GM12878 (cell line): ENCODE measurements at regions not wholly inside any gene's neighbourhood (a gene's known extent, or its start where the extent isn't known, plus 50 kb on each side); places are given as distances from the start of the nearest gene placed in this dataset.

Source experiments
- ATAC-seq: fragments of 200-7000 bp; cut with Tn5 transposase; 3 replicates; pipeline ENCODE4 v1.9.1; 2020; ENCODE audit warnings: mild to moderate bottlenecking, moderate library complexity
- BruUV-seq: library from RNA; stranded (reverse); fragments of 400-500 nt; replicated peaks from 2 replicates; lab custom pipeline; 2021; lab: Mats Ljungman, UMichigan
- CTCF ChIA-PET: fragments of 300-600 bp; sonication (Branson Sonifier 250); formaldehyde crosslinking; extraction: SDS; loops from one replicate; lab custom pipeline; 2021; ENCODE audit warnings: inconsistent platforms; lab: Yijun Ruan, JAX
- POLR2A ChIA-PET: fragments of 350-600 bp; formaldehyde crosslinking; extraction: SDS; loops from one replicate; lab custom pipeline; 2021; ENCODE audit warnings: inconsistent platforms; lab: Charles Lee
- RAD21 ChIA-PET: fragments of 300-600 bp; sonication (Branson Sonifier 250); formaldehyde crosslinking; loops from one replicate; lab custom pipeline; 2023; ENCODE audit warnings: antibody characterized with exemption; ENCODE audit not compliant: unreplicated experiment; lab: Charles Lee
- SMC1A ChIA-PET: fragments of 300-600 bp; sonication (Branson Sonifier 250); formaldehyde crosslinking; loops from one replicate; lab custom pipeline; 2023; ENCODE audit not compliant: unreplicated experiment, uncharacterized antibody; lab: Charles Lee
- DNase-seq: peaks from one replicate; pipeline ENCODE4 v3.0.0-alpha.2; 2011; ENCODE audit warnings: low read depth, low spot score
- FAIRE-seq: peaks from 3 replicates; lab custom pipeline; 2011; peaks lifted over from hg19 to GRCh38; lab: Jason Lieb, UNC
- H2AFZ ChIP-seq: 2 replicates; pipeline ENCODE4 v1.6.0; 2011; ENCODE audit warnings: low read depth, low read length, control low read depth; ENCODE audit not compliant: control insufficient read depth
- H3K27ac ChIP-seq: 2 replicates; pipeline ENCODE4 v1.5.1; 2011; ENCODE audit warnings: control low read depth; ENCODE audit not compliant: control insufficient read depth, insufficient read depth
- H3K27me3 ChIP-seq, 2 experiments: replicated peaks in 1 of 2; 2 replicates each; pipeline versions ENCODE4 v1.6.0 to v1.6.1; 2011; ENCODE audit warnings: low read length in 1 of 2; ENCODE audit not compliant: control insufficient read depth in 2 of 2, insufficient read depth in 2 of 2
- H3K36me3 ChIP-seq, 2 experiments: 2 replicates each; pipeline ENCODE4 v1.5.1; 2011; ENCODE audit warnings: low read length in 1 of 2; ENCODE audit not compliant: control insufficient read depth in 2 of 2, insufficient read depth in 2 of 2
- H3K4me1 ChIP-seq: 2 replicates; pipeline ENCODE4 v1.6.1; 2011; ENCODE audit warnings: mild to moderate bottlenecking, low read length, moderate library complexity, mixed read lengths; ENCODE audit not compliant: control insufficient read depth, insufficient read depth
- H3K4me2 ChIP-seq: 2 replicates; pipeline ENCODE4 v1.6.0; 2011; ENCODE audit warnings: control low read depth; ENCODE audit not compliant: control insufficient read depth, insufficient read depth
- H3K4me3 ChIP-seq: fragments of 200-600 bp; sonication (generic); 2 replicates; pipeline ENCODE4 v1.5.1; 2016
- H3K79me2 ChIP-seq: 2 replicates; pipeline ENCODE4 v1.6.0; 2011; ENCODE audit warnings: low read length; ENCODE audit not compliant: control insufficient read depth, insufficient read depth
- H3K9ac ChIP-seq: 2 replicates; pipeline ENCODE4 v1.8.0; 2011; ENCODE audit warnings: low read length, control low read depth, mixed read lengths; ENCODE audit not compliant: control insufficient read depth, insufficient read depth
- H3K9me3 ChIP-seq: replicated peaks from 3 replicates; pipeline ENCODE4 v1.5.1; 2011; ENCODE audit warnings: mild to moderate bottlenecking, low read length; ENCODE audit not compliant: control insufficient read depth, insufficient read depth
- H4K20me1 ChIP-seq: 2 replicates; pipeline ENCODE4 v1.6.0; 2011; ENCODE audit not compliant: control insufficient read depth, insufficient read depth
- ASH2L ChIP-seq: fragments of 300-600, 200-600 bp; sonication (generic); IDR thresholded peaks from 2 replicates; pipeline ENCODE4 v1.6.1; 2017; ENCODE audit warnings: low read depth, mild to moderate bottlenecking, borderline replicate concordance
- BCL11A ChIP-seq: IDR thresholded peaks from 2 replicates; pipeline ENCODE4 v1.6.1; 2011; ENCODE audit warnings: low read depth, low read length
- EGR1 ChIP-seq, 2 experiments: IDR thresholded peaks; 1 replicate in 1 of 2; 2 replicates in 1 of 2; pipeline ENCODE4 v1.6.1; 2011 to 2012; ENCODE audit warnings: low read depth in 2 of 2, low read length in 2 of 2, borderline replicate concordance in 1 of 2, mild to moderate bottlenecking in 1 of 2, moderate library complexity in 1 of 2
- MYB ChIP-seq: fragments of 150-350 bp; IDR thresholded peaks from 2 replicates; pipeline ENCODE4 v1.6.1; 2014; ENCODE audit warnings: mild to moderate bottlenecking, low read depth, low read length, borderline replicate concordance
- POLR2AphosphoS2 ChIP-seq: IDR thresholded peaks from 2 replicates; pipeline ENCODE4 v1.6.1; 2011; ENCODE audit warnings: low read depth, mild to moderate bottlenecking, low read length, improper control_type of control experiment, moderate library complexity
- RAD51 ChIP-seq: fragments of 450-650 bp; IDR thresholded peaks from 2 replicates; pipeline ENCODE4 v1.6.1; 2016; ENCODE audit warnings: moderate library complexity, mild to moderate bottlenecking, inconsistent platforms
- YBX1 ChIP-seq: fragments of 450-650 bp; IDR thresholded peaks from 2 replicates; pipeline ENCODE4 v1.6.1; 2016; ENCODE audit warnings: antibody characterized with exemption
- ZNF274 ChIP-seq: IDR thresholded peaks from one replicate; pipeline ENCODE4 v1.8.0; 2011; ENCODE audit not compliant: insufficient read length, insufficient read depth
- WGBS: methylation state at CpG from one replicate; pipeline ENCODE4 v1.1.6; 2016; ENCODE audit warnings: low lambda C conversion rate; ENCODE audit not compliant: insufficient replicate concordance, insufficient coverage; ENCODE audit errors: missing lambda C conversion rate; 5-methylcytosine and 5-hydroxymethylcytosine counted together
- in situ Hi-C: fragments of 300-500 bp; cut with MboI; formaldehyde crosslinking; loops from 9 replicates; pipeline ENCODE4 v1.14.3; 2018; ENCODE audit warnings: mixed read lengths
- intact Hi-C: fragments of 100-400 bp; cut with micrococcal nuclease; formaldehyde crosslinking; loops from one replicate; pipeline ENCODE4 v1.14.2; 2022; ENCODE audit not compliant: unreplicated experiment
- TF ChIP-seq, protein P1 (sequence below): IDR thresholded peaks from 2 replicates; pipeline ENCODE4 v1.6.1; 2012; ENCODE audit warnings: low read length, inconsistent platforms
- TF ChIP-seq, protein P2 (sequence below): fragments of 450-650 bp; formaldehyde crosslinking; IDR thresholded peaks from 2 replicates; pipeline ENCODE4 v1.4.0; 2020; ENCODE audit warnings: mild to moderate bottlenecking, moderate library complexity
- TF ChIP-seq, protein P3 (sequence below): IDR thresholded peaks from 2 replicates; pipeline ENCODE4 v1.6.1; 2012; ENCODE audit warnings: low read depth, low read length, improper control_type of control experiment
- TF ChIP-seq, protein P4 (sequence below): fragments of 450-650 bp; conservative IDR thresholded peaks from 2 replicates; pipeline ENCODE4 v1.6.1; 2017; ENCODE audit warnings: mild to moderate bottlenecking, moderate library complexity
- TF ChIP-seq, protein P5 (sequence below): IDR thresholded peaks from 2 replicates; pipeline ENCODE4 v1.6.1; 2011; ENCODE audit warnings: mild to moderate bottlenecking, low read depth, low read length, moderate library complexity; ENCODE audit not compliant: insufficient replicate concordance

DNA sequence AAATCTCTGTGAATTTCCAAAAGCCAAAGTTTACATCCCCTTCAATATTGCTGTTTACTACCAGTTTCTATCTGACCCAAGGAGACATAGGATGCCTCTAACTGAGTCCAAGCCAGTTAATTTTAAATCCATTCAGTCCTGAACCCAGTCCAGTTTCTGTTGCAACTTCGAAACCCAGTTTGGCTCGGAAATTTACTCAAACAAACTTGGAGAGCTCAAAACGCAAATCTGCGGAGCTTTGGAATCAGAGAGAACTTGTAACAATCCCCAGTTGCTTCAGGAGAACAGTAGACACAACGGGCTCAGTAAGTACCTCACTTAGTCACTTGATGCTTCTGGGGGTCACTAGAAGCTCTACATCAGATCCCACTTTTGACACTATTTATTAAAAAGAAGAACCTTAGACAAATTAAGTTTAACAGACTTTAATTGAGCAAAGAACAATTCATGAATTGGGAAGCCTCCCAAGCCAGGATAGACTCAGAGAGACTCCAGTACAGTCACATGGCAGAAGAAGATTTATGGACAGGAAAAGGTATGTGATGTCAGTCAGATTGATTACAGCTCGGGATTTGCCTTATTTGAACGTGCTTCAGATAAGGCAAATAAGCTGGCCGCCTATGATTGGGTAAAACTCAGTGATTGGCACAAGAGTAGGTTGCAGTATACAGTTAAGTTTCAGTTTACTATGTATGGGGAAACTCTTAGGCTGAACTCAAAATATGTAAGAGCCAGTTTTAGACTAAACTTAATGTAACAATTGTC lies 118.0 kb downstream of the RFPL4B start:
- ATAC-seq, result no peak
- Histone ChIP-seq H3K4me2 (no peak overlapping the region), H2AFZ (no peak overlapping the region), H3K4me1 (no peaks in the 10 kb centered on the region), H4K20me1 (no peaks in the 10 kb centered on the region), H3K79me2 (no peaks in the 10 kb centered on the region), H3K9ac (no peak overlapping the region), H3K9me3 (no peaks in the 10 kb centered on the region; the same call in 2 of the 3 replicates), H3K36me3 (no peaks in the 10 kb centered on the region), H3K27ac (no peak overlapping the region), H3K4me3 (no peak overlapping the region), H3K27me3 (no peaks in the 10 kb centered on the region)
- no peak for DNase-seq
- no peak for FAIRE-seq
- CTCF ChIA-PET, result interaction anchor here (1.5 kb wide), 1 partner anchor 10 kb away, joined by 3 read pairs; no protein-coding TSS in a partner anchor
- BruUV-seq, result no TSS peak
- POLR2A ChIA-PET, result no interaction called here
- intact Hi-C loops, result no loop called here
- in situ Hi-C loops, result no loop called here
- SMC1A ChIA-PET, result interaction anchor here (1.6 kb wide), 1 partner anchor 10 kb away, joined by 3 read pairs; no protein-coding TSS in a partner anchor
- RAD21 ChIA-PET, result no interaction called here
- WGBS, result 12% methylated on average over 8 of the region's 8 CpGs
- TF ChIP-seq EGR1 (IDR thresholded peaks at IDR 0.05; ENCODE audit: borderline replicate concordance in 1 of 2, low read depth in 2 of 2, low read length in 2 of 2), result no peak
- TF ChIP-seq YBX1, result no peak
- TF ChIP-seq, protein P1, sequence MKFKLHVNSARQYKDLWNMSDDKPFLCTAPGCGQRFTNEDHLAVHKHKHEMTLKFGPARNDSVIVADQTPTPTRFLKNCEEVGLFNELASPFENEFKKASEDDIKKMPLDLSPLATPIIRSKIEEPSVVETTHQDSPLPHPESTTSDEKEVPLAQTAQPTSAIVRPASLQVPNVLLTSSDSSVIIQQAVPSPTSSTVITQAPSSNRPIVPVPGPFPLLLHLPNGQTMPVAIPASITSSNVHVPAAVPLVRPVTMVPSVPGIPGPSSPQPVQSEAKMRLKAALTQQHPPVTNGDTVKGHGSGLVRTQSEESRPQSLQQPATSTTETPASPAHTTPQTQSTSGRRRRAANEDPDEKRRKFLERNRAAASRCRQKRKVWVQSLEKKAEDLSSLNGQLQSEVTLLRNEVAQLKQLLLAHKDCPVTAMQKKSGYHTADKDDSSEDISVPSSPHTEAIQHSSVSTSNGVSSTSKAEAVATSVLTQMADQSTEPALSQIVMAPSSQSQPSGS, result no peak
- no peak for TF ChIP-seq ASH2L
- TF ChIP-seq, protein P2, sequence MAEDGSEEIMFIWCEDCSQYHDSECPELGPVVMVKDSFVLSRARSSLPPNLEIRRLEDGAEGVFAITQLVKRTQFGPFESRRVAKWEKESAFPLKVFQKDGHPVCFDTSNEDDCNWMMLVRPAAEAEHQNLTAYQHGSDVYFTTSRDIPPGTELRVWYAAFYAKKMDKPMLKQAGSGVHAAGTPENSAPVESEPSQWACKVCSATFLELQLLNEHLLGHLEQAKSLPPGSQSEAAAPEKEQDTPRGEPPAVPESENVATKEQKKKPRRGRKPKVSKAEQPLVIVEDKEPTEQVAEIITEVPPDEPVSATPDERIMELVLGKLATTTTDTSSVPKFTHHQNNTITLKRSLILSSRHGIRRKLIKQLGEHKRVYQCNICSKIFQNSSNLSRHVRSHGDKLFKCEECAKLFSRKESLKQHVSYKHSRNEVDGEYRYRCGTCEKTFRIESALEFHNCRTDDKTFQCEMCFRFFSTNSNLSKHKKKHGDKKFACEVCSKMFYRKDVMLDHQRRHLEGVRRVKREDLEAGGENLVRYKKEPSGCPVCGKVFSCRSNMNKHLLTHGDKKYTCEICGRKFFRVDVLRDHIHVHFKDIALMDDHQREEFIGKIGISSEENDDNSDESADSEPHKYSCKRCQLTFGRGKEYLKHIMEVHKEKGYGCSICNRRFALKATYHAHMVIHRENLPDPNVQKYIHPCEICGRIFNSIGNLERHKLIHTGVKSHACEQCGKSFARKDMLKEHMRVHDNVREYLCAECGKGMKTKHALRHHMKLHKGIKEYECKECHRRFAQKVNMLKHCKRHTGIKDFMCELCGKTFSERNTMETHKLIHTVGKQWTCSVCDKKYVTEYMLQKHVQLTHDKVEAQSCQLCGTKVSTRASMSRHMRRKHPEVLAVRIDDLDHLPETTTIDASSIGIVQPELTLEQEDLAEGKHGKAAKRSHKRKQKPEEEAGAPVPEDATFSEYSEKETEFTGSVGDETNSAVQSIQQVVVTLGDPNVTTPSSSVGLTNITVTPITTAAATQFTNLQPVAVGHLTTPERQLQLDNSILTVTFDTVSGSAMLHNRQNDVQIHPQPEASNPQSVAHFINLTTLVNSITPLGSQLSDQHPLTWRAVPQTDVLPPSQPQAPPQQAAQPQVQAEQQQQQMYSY (CRISPR knock-in tag), result no peak
- no peak for TF ChIP-seq MYB
- TF ChIP-seq, protein P3, sequence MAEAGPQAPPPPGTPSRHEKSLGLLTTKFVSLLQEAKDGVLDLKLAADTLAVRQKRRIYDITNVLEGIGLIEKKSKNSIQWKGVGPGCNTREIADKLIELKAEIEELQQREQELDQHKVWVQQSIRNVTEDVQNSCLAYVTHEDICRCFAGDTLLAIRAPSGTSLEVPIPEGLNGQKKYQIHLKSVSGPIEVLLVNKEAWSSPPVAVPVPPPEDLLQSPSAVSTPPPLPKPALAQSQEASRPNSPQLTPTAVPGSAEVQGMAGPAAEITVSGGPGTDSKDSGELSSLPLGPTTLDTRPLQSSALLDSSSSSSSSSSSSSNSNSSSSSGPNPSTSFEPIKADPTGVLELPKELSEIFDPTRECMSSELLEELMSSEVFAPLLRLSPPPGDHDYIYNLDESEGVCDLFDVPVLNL, result no peak
- TF ChIP-seq ZNF274, result no peak
- TF ChIP-seq, protein P4, sequence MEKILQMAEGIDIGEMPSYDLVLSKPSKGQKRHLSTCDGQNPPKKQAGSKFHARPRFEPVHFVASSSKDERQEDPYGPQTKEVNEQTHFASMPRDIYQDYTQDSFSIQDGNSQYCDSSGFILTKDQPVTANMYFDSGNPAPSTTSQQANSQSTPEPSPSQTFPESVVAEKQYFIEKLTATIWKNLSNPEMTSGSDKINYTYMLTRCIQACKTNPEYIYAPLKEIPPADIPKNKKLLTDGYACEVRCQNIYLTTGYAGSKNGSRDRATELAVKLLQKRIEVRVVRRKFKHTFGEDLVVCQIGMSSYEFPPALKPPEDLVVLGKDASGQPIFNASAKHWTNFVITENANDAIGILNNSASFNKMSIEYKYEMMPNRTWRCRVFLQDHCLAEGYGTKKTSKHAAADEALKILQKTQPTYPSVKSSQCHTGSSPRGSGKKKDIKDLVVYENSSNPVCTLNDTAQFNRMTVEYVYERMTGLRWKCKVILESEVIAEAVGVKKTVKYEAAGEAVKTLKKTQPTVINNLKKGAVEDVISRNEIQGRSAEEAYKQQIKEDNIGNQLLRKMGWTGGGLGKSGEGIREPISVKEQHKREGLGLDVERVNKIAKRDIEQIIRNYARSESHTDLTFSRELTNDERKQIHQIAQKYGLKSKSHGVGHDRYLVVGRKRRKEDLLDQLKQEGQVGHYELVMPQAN, result no peak
- no peak for TF ChIP-seq RAD51
- TF ChIP-seq BCL11A, result no peak
- TF ChIP-seq, protein P5, sequence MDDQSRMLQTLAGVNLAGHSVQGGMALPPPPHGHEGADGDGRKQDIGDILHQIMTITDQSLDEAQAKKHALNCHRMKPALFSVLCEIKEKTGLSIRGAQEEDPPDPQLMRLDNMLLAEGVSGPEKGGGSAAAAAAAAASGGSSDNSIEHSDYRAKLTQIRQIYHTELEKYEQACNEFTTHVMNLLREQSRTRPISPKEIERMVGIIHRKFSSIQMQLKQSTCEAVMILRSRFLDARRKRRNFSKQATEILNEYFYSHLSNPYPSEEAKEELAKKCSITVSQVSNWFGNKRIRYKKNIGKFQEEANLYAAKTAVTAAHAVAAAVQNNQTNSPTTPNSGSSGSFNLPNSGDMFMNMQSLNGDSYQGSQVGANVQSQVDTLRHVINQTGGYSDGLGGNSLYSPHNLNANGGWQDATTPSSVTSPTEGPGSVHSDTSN, result no peak
- no peak for TF ChIP-seq POLR2AphosphoS2
